ENCODE measurements at regions not wholly inside any gene's neighbourhood (a gene's known extent, or its start where the extent isn't known, plus 50 kb on each side); places are given as distances from the start of the nearest gene placed in this dataset.

GRCh38 chr7:35384761-35385700 is 131.1 kb upstream of the TBX20 start:
- DNase-seq, result no peak

GRCh38 chr7:35380739-35381224 is 126.9 kb upstream of the TBX20 start:
- DNase-seq, result no peak

GRCh38 chr7:35379481-35379880 is 125.6 kb upstream of the TBX20 start:
- no peak for DNase-seq

- no peak for DNase-seq
Measured at GRCh38 chr7:35375516-35375915, 121.6 kb upstream of the TBX20 start.

- DNase-seq, result no peak
Measured at GRCh38 chr7:35374858-35375257, 121.0 kb upstream of the TBX20 start.

- DNase-seq, result no peak
Measured at GRCh38 chr7:35371221-35371620, 117.3 kb upstream of the TBX20 start.

- no peak for DNase-seq
Measured at GRCh38 chr7:35370687-35371086, 116.8 kb upstream of the TBX20 start.

GRCh38 chr7:35366167-35367155 is 112.6 kb upstream of the TBX20 start:
- no peak for DNase-seq

GRCh38 chr7:35365523-35365922 is 111.6 kb upstream of the TBX20 start:
- DNase-seq, result no peak

GRCh38 chr7:35362341-35362740 is 108.4 kb upstream of the TBX20 start:
- no peak for DNase-seq

GRCh38 chr7:35359423-35359822 is 105.5 kb upstream of the TBX20 start:
- peak; percentile 81 for DNase-seq

- DNase-seq, result no peak
Measured at GRCh38 chr7:35356495-35356894, 102.6 kb upstream of the TBX20 start.

- DNase-seq, result no peak
Measured at GRCh38 chr7:35355911-35356310, 102.0 kb upstream of the TBX20 start.

- no peak for DNase-seq
Measured at GRCh38 chr7:35355199-35355598, 101.3 kb upstream of the TBX20 start.

- no peak for DNase-seq
Measured at GRCh38 chr7:35353481-35353880, 99.6 kb upstream of the TBX20 start.

GRCh38 chr7:35351466-35351865 is 97.6 kb upstream of the TBX20 start:
- no peak for DNase-seq

- no peak for DNase-seq
Measured at GRCh38 chr7:35348611-35349400, 94.9 kb upstream of the TBX20 start.

GRCh38 chr7:35342786-35343185 is 88.9 kb upstream of the TBX20 start:
- DNase-seq, result no peak

- no peak for DNase-seq
Measured at GRCh38 chr7:35339811-35340210, 85.9 kb upstream of the TBX20 start.

- DNase-seq, result no peak
Measured at GRCh38 chr7:35336444-35336843, 82.5 kb upstream of the TBX20 start.

GRCh38 chr7:35334506-35334905 is 80.6 kb upstream of the TBX20 start:
- peak; percentile 12 for DNase-seq

GRCh38 chr7:35333265-35333664 is 79.4 kb upstream of the TBX20 start:
- DNase-seq, result no peak

Data from DMS53 (cell line).